Fibroblast of pulmonary artery (primary cell): ENCODE measurements at regions not wholly inside any gene's neighbourhood (a gene's known extent, or its start where the extent isn't known, plus 50 kb on each side); places are given as distances from the start of the nearest gene placed in this dataset.

Source experiments
- DNase-seq: peaks from one replicate; pipeline ENCODE4 v3.0.0-alpha.2; 2010; ENCODE audit warnings: low read depth
- H3K4me3 ChIP-seq: replicated peaks from 2 replicates; pipeline ENCODE4 v1.5.1; 2011; ENCODE audit warnings: low read depth, mild to moderate bottlenecking, control low read depth, low read length, moderate library complexity
- TF ChIP-seq, protein P1 (sequence below): IDR thresholded peaks from 2 replicates; pipeline ENCODE4 v1.5.1; 2011; ENCODE audit warnings: mild to moderate bottlenecking, control low read depth, low read length, inconsistent platforms; ENCODE audit errors: missing control alignments

DNA sequence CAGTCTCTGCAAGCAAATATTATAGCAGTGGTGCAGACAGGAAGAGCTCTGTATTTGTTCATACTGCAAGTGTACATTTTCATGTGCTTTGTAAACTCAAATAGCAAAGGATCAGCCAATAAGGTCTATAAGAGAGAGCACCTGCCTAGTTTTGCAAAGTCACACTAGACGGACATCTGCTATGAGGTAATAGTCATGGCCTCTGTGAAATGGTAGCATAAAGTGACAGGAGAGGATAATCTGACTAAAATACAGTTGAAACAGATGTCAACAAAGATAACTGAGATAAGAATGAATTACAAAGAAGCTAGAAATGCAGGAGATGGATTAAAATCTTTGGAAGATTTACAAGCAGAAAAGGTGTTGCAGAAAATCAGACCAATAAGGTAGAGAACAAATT is 70.6 kb upstream of the SPON1 start:
- H3K4me3 ChIP-seq: no peak overlapping the region
- TF ChIP-seq, protein P1, sequence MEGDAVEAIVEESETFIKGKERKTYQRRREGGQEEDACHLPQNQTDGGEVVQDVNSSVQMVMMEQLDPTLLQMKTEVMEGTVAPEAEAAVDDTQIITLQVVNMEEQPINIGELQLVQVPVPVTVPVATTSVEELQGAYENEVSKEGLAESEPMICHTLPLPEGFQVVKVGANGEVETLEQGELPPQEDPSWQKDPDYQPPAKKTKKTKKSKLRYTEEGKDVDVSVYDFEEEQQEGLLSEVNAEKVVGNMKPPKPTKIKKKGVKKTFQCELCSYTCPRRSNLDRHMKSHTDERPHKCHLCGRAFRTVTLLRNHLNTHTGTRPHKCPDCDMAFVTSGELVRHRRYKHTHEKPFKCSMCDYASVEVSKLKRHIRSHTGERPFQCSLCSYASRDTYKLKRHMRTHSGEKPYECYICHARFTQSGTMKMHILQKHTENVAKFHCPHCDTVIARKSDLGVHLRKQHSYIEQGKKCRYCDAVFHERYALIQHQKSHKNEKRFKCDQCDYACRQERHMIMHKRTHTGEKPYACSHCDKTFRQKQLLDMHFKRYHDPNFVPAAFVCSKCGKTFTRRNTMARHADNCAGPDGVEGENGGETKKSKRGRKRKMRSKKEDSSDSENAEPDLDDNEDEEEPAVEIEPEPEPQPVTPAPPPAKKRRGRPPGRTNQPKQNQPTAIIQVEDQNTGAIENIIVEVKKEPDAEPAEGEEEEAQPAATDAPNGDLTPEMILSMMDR: no peak
- DNase-seq: no peak

DNA sequence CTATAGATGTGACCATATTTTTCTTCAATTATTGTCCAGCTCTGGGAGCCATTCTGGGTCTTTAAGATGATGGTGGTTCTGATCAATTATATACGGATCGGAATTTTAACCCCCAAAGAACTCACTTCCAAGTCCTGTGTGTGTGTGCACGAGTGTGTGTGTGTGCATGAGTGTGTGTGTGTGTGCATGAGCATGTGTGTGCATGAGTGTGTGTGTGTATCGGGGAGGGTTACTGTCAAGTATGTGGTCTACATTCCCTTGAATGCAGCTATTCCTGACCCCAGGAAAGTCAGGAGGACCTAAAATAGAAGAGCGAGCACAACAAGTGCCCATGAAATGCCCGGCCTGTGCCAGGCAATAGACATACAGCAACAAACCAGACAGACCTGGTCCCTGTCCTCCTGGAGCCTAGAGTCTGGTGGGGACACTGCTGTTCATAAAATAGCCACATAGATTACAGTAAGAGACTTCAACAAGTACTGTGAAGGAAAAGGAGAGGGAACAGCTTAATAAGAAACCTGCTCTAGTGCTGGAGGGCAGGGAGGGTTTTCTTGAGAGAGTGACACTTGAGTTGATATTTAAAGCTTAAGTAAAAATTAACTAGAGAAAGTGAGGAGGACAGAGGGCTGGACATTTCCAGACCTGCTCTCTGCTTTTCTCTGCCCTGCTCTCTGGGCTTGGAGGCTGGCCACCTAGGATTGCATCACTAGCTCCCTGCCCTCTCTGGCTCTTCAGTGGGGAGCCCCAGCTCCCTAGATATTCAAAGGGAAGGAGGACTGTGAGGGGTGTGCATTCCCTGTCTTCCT is 66.1 kb upstream of the SPON1 start:
- TF ChIP-seq, protein P1: no peak
- no peak overlapping the region for H3K4me3 ChIP-seq
- no peak for DNase-seq

DNA sequence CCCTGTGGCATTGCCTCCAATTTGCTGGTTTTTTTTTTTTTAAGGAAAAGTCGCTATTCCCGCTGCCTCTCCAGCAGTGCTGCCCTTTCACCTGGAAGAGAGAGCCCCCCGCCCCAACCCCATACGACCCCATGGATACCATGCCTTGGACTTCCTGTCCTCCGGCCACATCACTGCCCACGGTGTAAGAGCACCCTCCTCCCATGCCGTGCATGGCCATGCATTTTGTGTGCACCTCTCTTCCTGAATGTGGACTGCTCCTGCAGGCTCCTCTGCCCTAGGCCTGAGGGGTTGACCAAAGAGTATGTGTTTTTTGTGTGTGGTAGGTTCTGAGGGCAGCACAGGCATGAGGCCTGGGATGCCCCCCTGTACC is 65.6 kb upstream of the SPON1 start:
- TF ChIP-seq, protein P1: no peak
- DNase-seq: no peak
- no peak overlapping the region for H3K4me3 ChIP-seq

DNA sequence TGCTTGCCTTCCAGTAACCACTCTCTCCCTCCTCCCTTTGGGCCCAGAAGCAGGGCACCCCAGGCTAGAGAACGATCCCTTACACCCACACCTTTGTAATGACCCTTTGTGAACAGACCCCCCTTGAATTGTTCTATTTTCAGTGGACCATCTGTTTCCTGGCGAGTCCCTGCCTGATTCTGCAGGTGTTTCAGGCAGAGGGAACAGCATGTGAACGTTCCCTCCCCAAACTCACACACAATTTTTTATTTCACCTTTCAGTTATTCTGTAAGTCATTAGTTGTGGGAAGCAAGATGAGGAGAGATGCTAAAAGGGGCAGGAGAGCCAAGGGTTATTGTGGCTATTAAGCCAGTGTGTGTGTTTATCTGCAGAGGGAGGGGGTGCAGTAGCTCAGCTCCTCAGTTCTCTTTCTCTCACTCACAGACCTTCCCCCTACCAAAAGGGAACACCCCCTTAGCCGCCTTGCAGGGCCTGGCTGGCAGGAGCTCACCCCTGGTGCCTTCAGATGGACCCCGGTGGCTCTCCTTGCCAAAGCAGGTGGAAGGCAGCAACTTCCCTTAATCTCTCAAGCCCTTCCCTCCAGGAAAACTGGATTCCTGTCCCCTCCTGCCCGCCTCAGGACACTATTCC is 64.8 kb upstream of the SPON1 start:
- H3K4me3 ChIP-seq: no peak overlapping the region
- DNase-seq: no peak
- TF ChIP-seq, protein P1: no peak

DNA sequence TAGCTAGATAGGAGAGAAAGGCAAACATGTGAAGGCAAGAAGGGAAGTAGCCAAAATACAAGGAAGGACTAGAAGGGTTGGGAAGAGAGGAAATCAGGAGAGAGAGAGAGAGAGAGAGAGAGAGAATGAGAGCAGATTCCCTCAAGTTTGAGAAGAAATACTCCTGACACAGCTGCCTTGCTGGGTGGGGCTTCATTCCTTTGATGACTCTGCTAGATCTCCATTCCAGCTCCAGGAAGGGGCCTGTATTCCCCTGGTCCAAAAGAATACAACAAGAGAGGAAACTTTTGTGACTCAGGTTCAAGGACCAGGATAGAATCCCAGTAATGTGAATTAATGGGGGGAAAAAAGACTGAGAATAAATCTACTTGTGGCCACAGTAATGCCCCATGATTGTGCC is 62.9 kb upstream of the SPON1 start:
- no peak for DNase-seq
- H3K4me3 ChIP-seq: no peak overlapping the region
- TF ChIP-seq, protein P1: no peak

DNA sequence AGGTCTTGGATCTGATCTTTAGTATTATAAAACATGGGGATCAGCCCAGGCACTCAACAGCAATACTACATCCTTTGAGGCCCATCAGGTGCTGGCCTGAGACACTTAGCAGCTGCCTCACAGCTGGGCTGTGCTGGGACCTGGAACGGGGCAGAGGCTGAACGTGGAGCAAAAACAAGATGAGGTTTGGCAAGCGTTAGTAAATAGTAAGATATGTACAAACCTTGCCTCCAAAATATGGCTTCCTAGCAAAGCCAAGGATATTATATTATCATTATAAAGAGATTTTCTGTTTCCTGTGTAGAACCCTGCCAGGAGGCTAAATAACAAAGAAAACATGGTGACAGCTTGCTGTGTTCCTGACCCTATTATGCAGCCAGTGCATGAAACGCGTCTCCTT is 60.0 kb upstream of the SPON1 start:
- H3K4me3 ChIP-seq: no peak overlapping the region
- DNase-seq: no peak
- TF ChIP-seq, protein P1: no peak

DNA sequence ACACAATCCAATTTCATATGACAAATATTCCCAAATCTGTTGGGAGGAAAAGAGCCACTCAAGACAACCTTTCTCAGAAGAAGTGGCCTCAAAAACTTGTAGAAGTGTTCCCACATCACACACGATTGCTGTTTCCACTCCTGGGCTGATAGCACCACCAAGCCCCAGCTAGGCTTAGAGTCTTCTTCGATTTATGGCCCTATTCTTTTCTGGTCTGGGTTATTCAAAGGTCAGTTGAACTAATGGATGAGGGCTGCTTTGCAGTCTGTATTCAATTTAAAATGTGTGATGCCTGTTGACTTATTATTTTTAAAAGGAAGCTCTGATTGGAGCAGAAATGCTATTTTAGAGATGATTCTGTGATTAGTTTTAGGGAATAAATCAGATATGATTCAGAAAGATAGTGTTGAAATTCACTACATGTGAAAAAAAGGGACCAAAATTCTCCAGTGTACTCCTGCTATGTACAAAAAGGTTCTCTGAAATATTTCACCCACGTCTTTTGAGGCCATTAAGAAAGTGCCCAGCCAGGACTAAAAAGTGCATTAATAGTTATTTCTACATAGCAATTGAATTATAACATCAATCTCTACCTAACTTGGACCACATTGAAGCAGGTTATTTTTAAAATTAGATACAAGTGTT is 57.3 kb upstream of the SPON1 start:
- TF ChIP-seq, protein P1: no peak
- DNase-seq: no peak
- no peak overlapping the region for H3K4me3 ChIP-seq
